WTC11 (cell line): ENCODE measurements at regions not wholly inside any gene's neighbourhood (a gene's known extent, or its start where the extent isn't known, plus 50 kb on each side); places are given as distances from the start of the nearest gene placed in this dataset.

Experiments used
- ATAC-seq: fragments of 200-7000 bp; cut with Tn5 transposase; 2 replicates; pipeline ENCODE4 v1.10.0; 2021; ENCODE audit warnings: mild to moderate bottlenecking, moderate library complexity
- CTCF ChIA-PET: fragments of 300-600 bp; sonication (Branson Sonifier 250); formaldehyde crosslinking; loops from one replicate; lab custom pipeline; 2021; ENCODE audit warnings: antibody characterized with exemption; lab: Charles Lee
- POLR2A ChIA-PET: fragments of 350-600 bp; sonication (Branson Sonifier 250); formaldehyde crosslinking; loops from one replicate; lab custom pipeline; 2021; ENCODE audit warnings: antibody characterized with exemption; lab: Charles Lee
- DNase-seq: peaks from one replicate; pipeline ENCODE4 v3.0.0; 2021; ENCODE audit warnings: low spot score
- H3K27ac Mint-ChIP-seq: 2 replicates; pipeline ENCODE4 v1.8.0; 2021; ENCODE audit warnings: mixed read lengths
- H3K27me3 Mint-ChIP-seq: 2 replicates; pipeline ENCODE4 v1.8.0; 2021; ENCODE audit warnings: low read depth, mild to moderate bottlenecking, moderate library complexity, mixed read lengths
- H3K36me3 Mint-ChIP-seq: 2 replicates; pipeline ENCODE4 v1.8.0; 2021; ENCODE audit warnings: mixed read lengths
- H3K4me1 Mint-ChIP-seq: 2 replicates; pipeline ENCODE4 v1.8.0; 2022; ENCODE audit warnings: mixed read lengths
- H3K4me3 Mint-ChIP-seq: 2 replicates; pipeline ENCODE4 v1.8.0; 2021; ENCODE audit warnings: mild to moderate bottlenecking, moderate library complexity, mixed read lengths
- H3K9me3 Mint-ChIP-seq: 2 replicates; pipeline ENCODE4 v1.8.0; 2021; ENCODE audit warnings: mixed read lengths
- ATF1 ChIP-seq: sonication (generic); formaldehyde crosslinking; IDR thresholded peaks from 2 replicates; pipeline ENCODE4 v1.8.1; 2023; ENCODE audit warnings: mild to moderate bottlenecking, moderate library complexity, missing genetic modification reagents
- ATF6 ChIP-seq: sonication (generic); formaldehyde crosslinking; IDR thresholded peaks from 2 replicates; pipeline ENCODE4 v1.8.1; 2023; ENCODE audit warnings: mild to moderate bottlenecking, missing genetic modification reagents
- E2F1 ChIP-seq: sonication (generic); formaldehyde crosslinking; IDR thresholded peaks from 2 replicates; pipeline ENCODE4 v1.8.0; 2022; ENCODE audit warnings: mild to moderate bottlenecking, missing genetic modification reagents
- ELF4 ChIP-seq: sonication (generic); formaldehyde crosslinking; IDR thresholded peaks from 2 replicates; pipeline ENCODE4 v1.8.1; 2022; ENCODE audit warnings: low read depth, mild to moderate bottlenecking, moderate library complexity, missing genetic modification reagents
- FOXK1 ChIP-seq: sonication (generic); formaldehyde crosslinking; IDR thresholded peaks from 2 replicates; pipeline ENCODE4 v1.8.0; 2022; ENCODE audit warnings: mild to moderate bottlenecking, moderate library complexity, missing genetic modification reagents
- FOXP1 ChIP-seq: sonication (generic); formaldehyde crosslinking; IDR thresholded peaks from 2 replicates; pipeline ENCODE4 v1.8.0; 2022; ENCODE audit warnings: missing genetic modification reagents, mild to moderate bottlenecking, moderate library complexity, borderline replicate concordance
- FOXP4 ChIP-seq: sonication (generic); formaldehyde crosslinking; IDR thresholded peaks from 2 replicates; pipeline ENCODE4 v1.8.0; 2022; ENCODE audit warnings: mild to moderate bottlenecking, missing genetic modification reagents
- GABPB1 ChIP-seq: sonication (generic); formaldehyde crosslinking; IDR thresholded peaks from 2 replicates; pipeline ENCODE4 v1.8.1; 2023; ENCODE audit warnings: mild to moderate bottlenecking, missing genetic modification reagents
- GRHL2 ChIP-seq: fragments of 250-450 bp; sonication (Bioruptor Pico); IDR thresholded peaks from 2 replicates; pipeline ENCODE4 v1.8.0; 2022; ENCODE audit warnings: mild to moderate bottlenecking, moderate library complexity; ENCODE audit not compliant: insufficient replicate concordance, severe bottlenecking
- JAZF1 ChIP-seq: fragments of 250-450 bp; sonication (Bioruptor Pico); IDR thresholded peaks from 2 replicates; pipeline ENCODE4 v1.9.0; 2021; ENCODE audit warnings: moderate library complexity, mild to moderate bottlenecking, inconsistent platforms
- MXD4 ChIP-seq: fragments of 250-450 bp; sonication (Bioruptor Pico); IDR thresholded peaks from 2 replicates; pipeline ENCODE4 v1.8.0; 2021; ENCODE audit warnings: mild to moderate bottlenecking, moderate library complexity, borderline replicate concordance
- NFE2L1 ChIP-seq: sonication (generic); formaldehyde crosslinking; IDR thresholded peaks from 2 replicates; pipeline ENCODE4 v1.8.1; 2023; ENCODE audit warnings: missing genetic modification reagents
- NR1H2 ChIP-seq: sonication (generic); formaldehyde crosslinking; IDR thresholded peaks from 2 replicates; pipeline ENCODE4 v1.9.0; 2021; ENCODE audit warnings: mild to moderate bottlenecking, moderate library complexity, missing genetic modification reagents
- NR3C1 ChIP-seq: sonication (generic); formaldehyde crosslinking; conservative IDR thresholded peaks from 2 replicates; pipeline ENCODE4 v1.8.1; 2023; ENCODE audit warnings: low read depth, mild to moderate bottlenecking, missing genetic modification reagents
- PREB ChIP-seq: sonication (generic); formaldehyde crosslinking; IDR thresholded peaks from 2 replicates; pipeline ENCODE4 v1.8.1; 2022; ENCODE audit warnings: mild to moderate bottlenecking, missing genetic modification reagents, moderate library complexity, borderline replicate concordance
- SOX15 ChIP-seq: fragments of 250-450 bp; sonication (Bioruptor Pico); IDR thresholded peaks from 2 replicates; pipeline ENCODE4 v1.9.0; 2021; ENCODE audit warnings: mild to moderate bottlenecking
- USF2 ChIP-seq: sonication (generic); formaldehyde crosslinking; IDR thresholded peaks from 2 replicates; pipeline ENCODE4 v1.8.1; 2023; ENCODE audit warnings: mild to moderate bottlenecking, missing genetic modification reagents, moderate library complexity
- ZNF121 ChIP-seq: sonication (generic); formaldehyde crosslinking; IDR thresholded peaks from 2 replicates; pipeline ENCODE4 v1.8.0; 2023; ENCODE audit warnings: missing genetic modification reagents
- ZNF138 ChIP-seq: sonication (generic); formaldehyde crosslinking; conservative IDR thresholded peaks from 2 replicates; pipeline ENCODE4 v1.8.1; 2022; ENCODE audit warnings: mild to moderate bottlenecking, moderate library complexity, missing genetic modification reagents
- ZNF219 ChIP-seq: sonication (generic); formaldehyde crosslinking; IDR thresholded peaks from 2 replicates; pipeline ENCODE4 v1.8.0; 2023; ENCODE audit warnings: missing genetic modification reagents, mild to moderate bottlenecking, borderline replicate concordance
- ZNF532 ChIP-seq: fragments of 250-450 bp; sonication (Bioruptor Pico); IDR thresholded peaks from 2 replicates; pipeline ENCODE4 v1.9.0; 2021; ENCODE audit warnings: mild to moderate bottlenecking, borderline replicate concordance

GRCh38 chr1:223033658-223034057 lies 109.4 kb downstream of the TLR5 start:
- ATAC-seq: no peak
- Mint-ChIP-seq H3K27ac (peak overlapping the region; percentile 9), H3K27me3 (peaks cover 7% of the 10 kb centered on the region), H3K4me3 (no peak overlapping the region), H3K36me3 (peaks cover 12% of the 10 kb centered on the region), H3K4me1 (peaks cover 74% of the 10 kb centered on the region), H3K9me3 (no peaks in the 10 kb centered on the region)
- ChIA-PET CTCF (interaction anchor here (1.0 kb wide), 1 partner anchor 56 kb away, joined by 3 read pairs; no protein-coding TSS in a partner anchor), POLR2A (no interaction called here)
- TF ChIP-seq GABPB1 (CRISPR knock-in tag): no peak
- TF ChIP-seq PREB (CRISPR knock-in tag): no peak
- no peak for TF ChIP-seq MXD4
- no peak for TF ChIP-seq E2F1 (CRISPR knock-in tag)
- no peak for TF ChIP-seq ELF4 (CRISPR knock-in tag)
- no peak for TF ChIP-seq ZNF532 (CRISPR knock-in tag)
- TF ChIP-seq JAZF1 (CRISPR knock-in tag): no peak
- no peak for TF ChIP-seq FOXP4 (CRISPR knock-in tag)
- TF ChIP-seq ZNF121 (CRISPR knock-in tag): no peak
- no peak for TF ChIP-seq USF2 (CRISPR knock-in tag)
- TF ChIP-seq ZNF138 (CRISPR knock-in tag): no peak
- DNase-seq: no peak

- CTCF ChIA-PET: interaction anchor here (1.0 to 1.4 kb wide), 2 partner anchors 56 kb away, joined by 3 to 10 read pairs; no protein-coding TSS in a partner anchor
- DNase-seq (no peak), ATAC-seq (no peak)
- POLR2A ChIA-PET: no interaction called here
- Mint-ChIP-seq H3K27me3 (peaks cover 7% of the 10 kb centered on the region), H3K36me3 (peaks cover 6% of the 10 kb centered on the region), H3K4me3 (no peak overlapping the region), H3K9me3 (no peaks in the 10 kb centered on the region), H3K27ac (peak overlapping the region; percentile 28), H3K4me1 (peaks cover 74% of the 10 kb centered on the region)
- no peak for TF ChIP-seq SOX15 (CRISPR knock-in tag)
- TF ChIP-seq GRHL2: no peak
- no peak for TF ChIP-seq FOXP1 (CRISPR knock-in tag)
- no peak for TF ChIP-seq FOXK1 (CRISPR knock-in tag)
- no peak for TF ChIP-seq NR1H2 (CRISPR knock-in tag)
- no peak for TF ChIP-seq NFE2L1
- no peak for TF ChIP-seq NR3C1
- no peak for TF ChIP-seq ATF1 (CRISPR knock-in tag)
- no peak for TF ChIP-seq ATF6 (CRISPR knock-in tag)
- TF ChIP-seq ZNF219: no peak
Observed at GRCh38 chr1:223034270-223034798, 108.7 kb downstream of the TLR5 start.
